D721Med (cell line): ENCODE measurements at regions not wholly inside any gene's neighbourhood (a gene's known extent, or its start where the extent isn't known, plus 50 kb on each side); places are given as distances from the start of the nearest gene placed in this dataset.

Experiments
- DNase-seq: peaks from one replicate; pipeline ENCODE4 v3.0.0; 2011; ENCODE audit warnings: low spot score; ENCODE audit not compliant: insufficient read length
- FAIRE-seq: peaks from 2 replicates; lab custom pipeline; 2011; peaks lifted over from hg19 to GRCh38; lab: Jason Lieb, UNC
- CTCF ChIP-seq: IDR thresholded peaks from 2 replicates; pipeline ENCODE4 v1.5.1; 2012; ENCODE audit warnings: mild to moderate bottlenecking, control low read depth; ENCODE audit not compliant: insufficient read depth; ENCODE audit errors: missing control alignments

GRCh38 chr16:60563166-60563565 is 1473.1 kb downstream of the CDH8 start:
- DNase-seq (no peak), FAIRE-seq (no peak)
- no peak for TF ChIP-seq CTCF

DNA sequence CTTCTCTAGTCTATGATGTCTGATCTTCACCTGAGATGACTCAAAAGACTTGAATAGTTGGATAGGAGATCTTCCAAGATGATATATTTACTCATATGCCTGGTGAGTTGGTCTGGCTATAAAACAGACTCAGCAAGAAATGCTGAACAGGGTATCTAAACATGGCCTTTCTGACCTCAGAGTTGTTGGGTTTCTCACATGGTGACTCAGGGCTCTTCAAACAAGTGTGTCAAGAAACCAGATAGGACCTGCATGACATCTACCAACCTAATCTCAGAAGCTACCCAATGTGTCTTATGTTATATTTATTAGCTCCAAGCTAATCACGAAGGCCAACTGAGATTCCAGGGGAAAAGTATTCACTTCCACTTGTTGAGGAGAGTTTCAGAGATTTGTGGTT is 1477.3 kb downstream of the CDH8 start:
- DNase-seq = no peak
- FAIRE-seq = no peak
- TF ChIP-seq CTCF = no peak

- FAIRE-seq (no peak), DNase-seq (no peak)
- TF ChIP-seq CTCF = no peak
These were observed 1483.0 kb downstream of the CDH8 start for GRCh38 chr16:60553090-60553757.

GRCh38 chr16:60541535-60541934 is 1494.7 kb downstream of the CDH8 start:
- no peak for DNase-seq
- no peak for FAIRE-seq
- no peak for TF ChIP-seq CTCF

DNA sequence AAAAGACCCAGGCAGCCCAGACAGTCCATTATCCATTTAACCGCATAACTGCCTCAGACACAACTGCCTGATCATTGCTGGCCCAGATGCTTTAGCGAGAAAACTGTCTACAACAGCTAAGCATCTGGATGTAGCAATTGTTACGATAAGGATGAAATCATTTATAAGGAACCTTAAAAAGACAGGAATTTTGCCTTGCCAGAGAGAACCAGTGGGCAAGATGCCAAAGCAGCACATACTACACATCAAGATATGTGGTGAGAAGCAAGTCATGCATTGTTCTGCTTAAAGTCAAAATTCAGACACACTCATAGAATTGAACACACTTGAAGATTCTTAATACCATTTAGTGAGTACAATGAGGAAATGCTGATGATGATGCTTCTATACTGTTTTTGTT is 1525.3 kb downstream of the CDH8 start:
- DNase-seq (no peak), FAIRE-seq (no peak)
- TF ChIP-seq CTCF = no peak

DNA sequence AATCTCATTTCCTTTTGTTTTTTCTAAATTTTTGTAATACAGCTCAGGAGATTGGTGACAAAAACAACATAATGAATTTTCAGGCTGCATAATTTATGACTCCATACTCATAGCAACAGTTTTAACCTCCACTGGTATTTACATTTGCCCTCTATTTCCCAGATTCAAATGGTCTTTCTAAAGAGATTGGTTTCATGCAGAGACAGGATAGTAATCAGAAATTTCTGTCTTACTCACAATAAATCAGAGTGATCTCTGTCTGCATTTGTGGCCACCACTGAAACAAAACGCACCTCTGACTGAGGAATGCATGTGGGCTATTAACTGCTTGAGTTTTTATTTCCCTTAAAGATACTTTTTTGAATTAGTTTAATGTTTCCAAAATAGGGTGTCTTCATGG is 1526.0 kb downstream of the CDH8 start:
- no peak for DNase-seq
- no peak for FAIRE-seq
- no peak for TF ChIP-seq CTCF

DNA sequence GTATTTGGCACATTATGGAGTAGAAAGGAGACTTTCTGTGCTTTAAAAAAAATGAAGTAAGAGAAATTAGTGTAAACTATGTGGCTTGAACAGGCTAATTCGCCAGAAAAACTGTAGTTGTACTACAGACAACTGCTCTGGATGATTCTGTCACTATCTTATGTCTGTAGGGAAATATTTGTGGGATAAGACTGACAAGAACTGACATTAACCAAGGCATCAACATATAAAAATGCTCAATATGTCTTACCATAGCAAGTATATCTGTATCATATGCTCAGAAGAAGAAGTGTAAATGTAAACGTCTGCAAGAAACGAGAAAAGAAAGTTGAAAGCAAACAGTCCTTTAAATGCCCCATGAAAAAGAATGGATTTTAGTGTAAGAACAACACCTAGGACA is 1545.0 kb downstream of the CDH8 start:
- no peak for FAIRE-seq
- no peak for TF ChIP-seq CTCF

More for the DNA sequence above, 1545.0 kb downstream of the CDH8 start:
- no peak for DNase-seq
